A549 (cell line): ENCODE measurements at regions not wholly inside any gene's neighbourhood (a gene's known extent, or its start where the extent isn't known, plus 50 kb on each side); places are given as distances from the start of the nearest gene placed in this dataset.

Experiments
- CEBPB ChIP-seq, 2 experiments: fragments of >200 bp in 1 of 2; sonication (Bioruptor Twin) in 1 of 2; formaldehyde crosslinking in 1 of 2; IDR thresholded peaks; 2 replicates each; pipeline ENCODE4 v1.6.1; 2012 to 2016
- KDM5A ChIP-seq: fragments of 200-600 bp; sonication (generic); IDR thresholded peaks from 2 replicates; pipeline ENCODE4 v1.6.1; 2016; ENCODE audit warnings: antibody characterized with exemption, mild to moderate bottlenecking
- MAFK ChIP-seq: fragments of 450-650 bp; IDR thresholded peaks from 2 replicates; pipeline ENCODE4 v1.6.1; 2014; ENCODE audit not compliant: partially characterized antibody
- MYC ChIP-seq: IDR thresholded peaks from 2 replicates; pipeline ENCODE4 v1.6.1; 2012; ENCODE audit warnings: mild to moderate bottlenecking, inconsistent platforms, low read length, improper control_type of control experiment, borderline replicate concordance
- NR3C1 ChIP-seq: fragments of >200 bp; sonication (Bioruptor Twin); formaldehyde crosslinking; IDR thresholded peaks from 3 replicates; pipeline ENCODE4 v1.6.1; 2017
- POLR2A ChIP-seq: IDR thresholded peaks from 2 replicates; pipeline ENCODE4 v1.6.1; 2012; ENCODE audit warnings: mild to moderate bottlenecking, low read length
- POLR2AphosphoS2 ChIP-seq: conservative IDR thresholded peaks from 2 replicates; pipeline ENCODE4 v1.6.1; 2012; ENCODE audit warnings: low read length, improper control_type of control experiment, inconsistent platforms
- RARB ChIP-seq: fragments of 250-450 bp; sonication (Bioruptor Pico); IDR thresholded peaks from 2 replicates; pipeline ENCODE4 v1.8.0; 2021; ENCODE audit warnings: mild to moderate bottlenecking, moderate library complexity
- TF ChIP-seq, protein P1 (sequence below): fragments of >200 bp; sonication (Bioruptor Twin); formaldehyde crosslinking; IDR thresholded peaks from 3 replicates; pipeline ENCODE4 v1.5.1; 2016
- TF ChIP-seq, protein P2 (sequence below): fragments of 450-650 bp; IDR thresholded peaks from 2 replicates; pipeline ENCODE4 v1.6.1; 2014; ENCODE audit warnings: antibody characterized with exemption
- TF ChIP-seq, protein P3 (sequence below): fragments of 200-600 bp; sonication (generic); IDR thresholded peaks from 2 replicates; pipeline ENCODE4 v1.6.1; 2016; ENCODE audit warnings: antibody characterized with exemption, mild to moderate bottlenecking, moderate library complexity
- TF ChIP-seq, protein P4 (sequence below): IDR thresholded peaks from 2 replicates; pipeline ENCODE4 v1.6.1; 2012

DNA sequence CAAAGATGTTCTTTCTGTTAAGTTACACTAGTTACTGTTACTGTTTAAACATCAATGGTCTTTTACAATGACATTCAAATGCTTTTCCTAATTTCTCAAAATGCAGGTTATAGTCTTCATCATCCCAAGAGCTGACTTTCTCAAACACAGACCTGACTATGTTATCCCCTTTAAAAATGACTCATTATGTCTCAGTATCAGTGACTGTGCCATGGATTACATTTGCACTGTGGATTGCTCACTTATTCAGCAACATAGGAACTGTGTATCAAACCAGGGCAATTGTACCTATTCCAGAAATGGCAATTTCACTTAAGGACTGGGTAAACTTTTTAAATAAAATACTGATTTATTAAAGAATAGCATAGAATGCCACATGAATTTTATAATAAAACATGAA lies 630.2 kb upstream of the NOVA1 start:
- TF ChIP-seq, protein P1, sequence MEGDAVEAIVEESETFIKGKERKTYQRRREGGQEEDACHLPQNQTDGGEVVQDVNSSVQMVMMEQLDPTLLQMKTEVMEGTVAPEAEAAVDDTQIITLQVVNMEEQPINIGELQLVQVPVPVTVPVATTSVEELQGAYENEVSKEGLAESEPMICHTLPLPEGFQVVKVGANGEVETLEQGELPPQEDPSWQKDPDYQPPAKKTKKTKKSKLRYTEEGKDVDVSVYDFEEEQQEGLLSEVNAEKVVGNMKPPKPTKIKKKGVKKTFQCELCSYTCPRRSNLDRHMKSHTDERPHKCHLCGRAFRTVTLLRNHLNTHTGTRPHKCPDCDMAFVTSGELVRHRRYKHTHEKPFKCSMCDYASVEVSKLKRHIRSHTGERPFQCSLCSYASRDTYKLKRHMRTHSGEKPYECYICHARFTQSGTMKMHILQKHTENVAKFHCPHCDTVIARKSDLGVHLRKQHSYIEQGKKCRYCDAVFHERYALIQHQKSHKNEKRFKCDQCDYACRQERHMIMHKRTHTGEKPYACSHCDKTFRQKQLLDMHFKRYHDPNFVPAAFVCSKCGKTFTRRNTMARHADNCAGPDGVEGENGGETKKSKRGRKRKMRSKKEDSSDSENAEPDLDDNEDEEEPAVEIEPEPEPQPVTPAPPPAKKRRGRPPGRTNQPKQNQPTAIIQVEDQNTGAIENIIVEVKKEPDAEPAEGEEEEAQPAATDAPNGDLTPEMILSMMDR, result no peak
- TF ChIP-seq POLR2A (no peak), KDM5A (no peak), CEBPB (IDR thresholded peaks at IDR 0.05) (no peak), MAFK (no peak), NR3C1 (no peak), RARB (CRISPR knock-in tag) (no peak), POLR2AphosphoS2 (no peak), MYC (no peak)
- TF ChIP-seq, protein P2, sequence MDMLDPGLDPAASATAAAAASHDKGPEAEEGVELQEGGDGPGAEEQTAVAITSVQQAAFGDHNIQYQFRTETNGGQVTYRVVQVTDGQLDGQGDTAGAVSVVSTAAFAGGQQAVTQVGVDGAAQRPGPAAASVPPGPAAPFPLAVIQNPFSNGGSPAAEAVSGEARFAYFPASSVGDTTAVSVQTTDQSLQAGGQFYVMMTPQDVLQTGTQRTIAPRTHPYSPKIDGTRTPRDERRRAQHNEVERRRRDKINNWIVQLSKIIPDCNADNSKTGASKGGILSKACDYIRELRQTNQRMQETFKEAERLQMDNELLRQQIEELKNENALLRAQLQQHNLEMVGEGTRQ, result no peak
- TF ChIP-seq, protein P3, sequence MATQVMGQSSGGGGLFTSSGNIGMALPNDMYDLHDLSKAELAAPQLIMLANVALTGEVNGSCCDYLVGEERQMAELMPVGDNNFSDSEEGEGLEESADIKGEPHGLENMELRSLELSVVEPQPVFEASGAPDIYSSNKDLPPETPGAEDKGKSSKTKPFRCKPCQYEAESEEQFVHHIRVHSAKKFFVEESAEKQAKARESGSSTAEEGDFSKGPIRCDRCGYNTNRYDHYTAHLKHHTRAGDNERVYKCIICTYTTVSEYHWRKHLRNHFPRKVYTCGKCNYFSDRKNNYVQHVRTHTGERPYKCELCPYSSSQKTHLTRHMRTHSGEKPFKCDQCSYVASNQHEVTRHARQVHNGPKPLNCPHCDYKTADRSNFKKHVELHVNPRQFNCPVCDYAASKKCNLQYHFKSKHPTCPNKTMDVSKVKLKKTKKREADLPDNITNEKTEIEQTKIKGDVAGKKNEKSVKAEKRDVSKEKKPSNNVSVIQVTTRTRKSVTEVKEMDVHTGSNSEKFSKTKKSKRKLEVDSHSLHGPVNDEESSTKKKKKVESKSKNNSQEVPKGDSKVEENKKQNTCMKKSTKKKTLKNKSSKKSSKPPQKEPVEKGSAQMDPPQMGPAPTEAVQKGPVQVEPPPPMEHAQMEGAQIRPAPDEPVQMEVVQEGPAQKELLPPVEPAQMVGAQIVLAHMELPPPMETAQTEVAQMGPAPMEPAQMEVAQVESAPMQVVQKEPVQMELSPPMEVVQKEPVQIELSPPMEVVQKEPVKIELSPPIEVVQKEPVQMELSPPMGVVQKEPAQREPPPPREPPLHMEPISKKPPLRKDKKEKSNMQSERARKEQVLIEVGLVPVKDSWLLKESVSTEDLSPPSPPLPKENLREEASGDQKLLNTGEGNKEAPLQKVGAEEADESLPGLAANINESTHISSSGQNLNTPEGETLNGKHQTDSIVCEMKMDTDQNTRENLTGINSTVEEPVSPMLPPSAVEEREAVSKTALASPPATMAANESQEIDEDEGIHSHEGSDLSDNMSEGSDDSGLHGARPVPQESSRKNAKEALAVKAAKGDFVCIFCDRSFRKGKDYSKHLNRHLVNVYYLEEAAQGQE, result no peak
- TF ChIP-seq, protein P4, sequence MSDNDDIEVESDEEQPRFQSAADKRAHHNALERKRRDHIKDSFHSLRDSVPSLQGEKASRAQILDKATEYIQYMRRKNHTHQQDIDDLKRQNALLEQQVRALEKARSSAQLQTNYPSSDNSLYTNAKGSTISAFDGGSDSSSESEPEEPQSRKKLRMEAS, result no peak
